ENCODE measurements at regions not wholly inside any gene's neighbourhood (a gene's known extent, or its start where the extent isn't known, plus 50 kb on each side); places are given as distances from the start of the nearest gene placed in this dataset.

- in situ Hi-C loops (cut with MboI; ENCODE audit: low pct_ligation_motif_present in 1 of 4, low pct_unique_long_range_greater_than_20kb in 1 of 4, low sequenced_read_pairs in 3 of 4) (loop anchor here in 1 of 4 donors (25.0 kb wide), 1 partner anchor 94 kb away; no protein-coding TSS in a partner anchor), intact Hi-C loops (cut with DNase I; ENCODE audit: low total_unique reads) (no loop called here)
- H3K4me3 ChIP-seq = no peak overlapping the region
- H3K9me3 ChIP-seq = no peaks in the 10 kb centered on the region
- TF ChIP-seq POLR2AphosphoS5 (IDR thresholded peaks at IDR 0.05) (no peak), POLR2A (IDR thresholded peaks at IDR 0.05) (no peak), EP300 (IDR thresholded peaks at IDR 0.05; ENCODE audit: low read depth) (no peak), CTCF (IDR thresholded peaks at IDR 0.05) (no peak)
- H3K27me3 ChIP-seq = no peaks in the 10 kb centered on the region
- WGBS, 2 donors (ENCODE audit: low coverage in 1 of 2) = 66% methylated on average over 10 of the region's 10 CpGs; no CpG with 5 or more reads in 1 of the 2 donors
- no peaks in the 10 kb centered on the region for H3K4me1 ChIP-seq
- H3K27ac ChIP-seq = no peak overlapping the region
- H3K36me3 ChIP-seq = no peaks in the 10 kb centered on the region
- DNase-seq = no peak
These were observed 297.2 kb upstream of the SLC14A2 start for GRCh38 chr18:45317948-45318640.

GRCh38 chr18:45320724-45321123 is 294.6 kb upstream of the SLC14A2 start:
- TF ChIP-seq POLR2AphosphoS5 (IDR thresholded peaks at IDR 0.05) (no peak), POLR2A (IDR thresholded peaks at IDR 0.05) (no peak), EP300 (IDR thresholded peaks at IDR 0.05; ENCODE audit: low read depth) (no peak), CTCF (IDR thresholded peaks at IDR 0.05) (no peak)
- Histone ChIP-seq H3K27ac (no peak overlapping the region), H3K36me3 (no peaks in the 10 kb centered on the region), H3K4me3 (no peak overlapping the region), H3K4me1 (no peaks in the 10 kb centered on the region), H3K27me3 (no peaks in the 10 kb centered on the region), H3K9me3 (no peaks in the 10 kb centered on the region)
- DNase-seq = no peak
- 82% methylated on average over 3 of the region's 3 CpGs; no CpG with 5 or more reads in 1 of the 2 donors for WGBS, 2 donors (ENCODE audit: low coverage in 1 of 2)
- in situ Hi-C loops (cut with MboI; ENCODE audit: low pct_ligation_motif_present in 1 of 4, low pct_unique_long_range_greater_than_20kb in 1 of 4, low sequenced_read_pairs in 3 of 4) = loop anchor here in 1 of 4 donors (25.0 kb wide), 1 partner anchor 92 kb away; no protein-coding TSS in a partner anchor
- intact Hi-C loops (cut with DNase I; ENCODE audit: low total_unique reads) = no loop called here

- DNase-seq = no peak
- Histone ChIP-seq H3K4me1 (no peaks in the 10 kb centered on the region), H3K9me3 (no peaks in the 10 kb centered on the region), H3K36me3 (no peaks in the 10 kb centered on the region), H3K27ac (no peak overlapping the region), H3K27me3 (no peaks in the 10 kb centered on the region), H3K4me3 (no peak overlapping the region)
- intact Hi-C loops (cut with DNase I; ENCODE audit: low total_unique reads) = no loop called here
- TF ChIP-seq POLR2AphosphoS5 (IDR thresholded peaks at IDR 0.05) (no peak), CTCF (IDR thresholded peaks at IDR 0.05) (no peak), EP300 (IDR thresholded peaks at IDR 0.05; ENCODE audit: low read depth) (no peak), POLR2A (IDR thresholded peaks at IDR 0.05) (no peak)
- WGBS, 2 donors (ENCODE audit: low coverage in 1 of 2) = 77% methylated on average over 6 to 8 of the region's 8 CpGs
- in situ Hi-C loops (cut with MboI; ENCODE audit: low pct_ligation_motif_present in 1 of 4, low pct_unique_long_range_greater_than_20kb in 1 of 4, low sequenced_read_pairs in 3 of 4) = loop anchor here in 1 of 4 donors (25.0 kb wide), 1 partner anchor 91 kb away; no protein-coding TSS in a partner anchor
These were observed 293.8 kb upstream of the SLC14A2 start for GRCh38 chr18:45321520-45321919.

- Histone ChIP-seq H3K27ac (no peak overlapping the region), H3K4me1 (no peaks in the 10 kb centered on the region), H3K36me3 (no peaks in the 10 kb centered on the region), H3K9me3 (no peaks in the 10 kb centered on the region), H3K27me3 (no peaks in the 10 kb centered on the region), H3K4me3 (no peak overlapping the region)
- in situ Hi-C loops (cut with MboI; ENCODE audit: low pct_ligation_motif_present in 1 of 4, low pct_unique_long_range_greater_than_20kb in 1 of 4, low sequenced_read_pairs in 3 of 4) = loop anchor here in 1 of 4 donors (25.0 kb wide), 1 partner anchor 90 kb away; no protein-coding TSS in a partner anchor
- intact Hi-C loops (cut with DNase I; ENCODE audit: low total_unique reads) = no loop called here
- no peak for DNase-seq
- WGBS, 2 donors (ENCODE audit: low coverage in 1 of 2) = 78 to 87% methylated on average over 4 of the region's 4 CpGs
- TF ChIP-seq POLR2AphosphoS5 (IDR thresholded peaks at IDR 0.05) = no peak
These were observed 292.9 kb upstream of the SLC14A2 start for GRCh38 chr18:45322343-45322742.

Measured in transverse colon (tissue), 4 donors.